ENCODE measurements at regions not wholly inside any gene's neighbourhood (a gene's known extent, or its start where the extent isn't known, plus 50 kb on each side); places are given as distances from the start of the nearest gene placed in this dataset.
A peak's percentile ranks its signal among the peaks of the same experiment; 100 is the strongest.

- Histone ChIP-seq H3K36me3 (replicated peaks in 1 of 2) (no peaks in the 10 kb centered on the region), H3K27ac (no peak overlapping the region), H3K4me1 (replicated peaks in 1 of 2) (no peaks in the 10 kb centered on the region), H3K9me3 (replicated peaks in 1 of 3) (no peaks in the 10 kb centered on the region), H3K4me3 (no peak overlapping the region), H3K27me3 (no peaks in the 10 kb centered on the region)
- 84 to 93% (median 90%) methylated on average over 5 of the region's 5 CpGs for WGBS, 4 donors
- TF ChIP-seq POLR2A (IDR thresholded peaks at IDR 0.05) = no peak
- no peak for TF ChIP-seq CTCF (IDR thresholded peaks at IDR 0.05)
- intact Hi-C loops (cut with DNase I) = loop anchor here in 1 of 2 donors (10.0 kb wide), 1 partner anchor 131 kb away; no protein-coding TSS in a partner anchor
- no peak for DNase-seq
Measured at GRCh38 chr2:47315475-47315874, 53.6 kb upstream of the EPCAM start.

DNA sequence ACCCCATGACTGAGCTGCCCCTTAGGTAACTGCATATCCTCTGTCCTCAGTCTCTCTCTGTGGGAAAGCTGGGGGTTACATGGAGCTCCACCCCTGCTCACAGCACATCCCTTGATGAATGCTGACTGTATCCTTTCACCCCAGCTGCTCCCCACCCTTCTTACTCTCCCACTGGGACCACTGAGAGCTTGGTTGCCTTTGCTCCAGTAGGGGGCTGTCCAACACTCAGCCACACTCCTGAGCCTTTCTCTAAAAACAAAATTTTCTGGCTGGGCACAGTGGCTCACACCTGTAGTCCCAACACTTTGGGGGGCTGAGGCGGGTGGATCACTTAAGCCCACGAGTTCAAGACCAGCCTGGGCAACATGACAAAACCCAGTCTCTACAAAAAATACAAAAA is 55.4 kb upstream of the EPCAM start:
- no peaks in the 10 kb centered on the region for H3K9me3 ChIP-seq (replicated peaks in 1 of 3)
- H3K27ac ChIP-seq = no peak overlapping the region
- H3K36me3 ChIP-seq (replicated peaks in 1 of 2) = no peaks in the 10 kb centered on the region
- no peak for DNase-seq
- intact Hi-C loops (cut with DNase I) = loop anchor here in 1 of 2 donors (10.0 kb wide), 1 partner anchor 129 kb away; no protein-coding TSS in a partner anchor
- WGBS, 4 donors = 60 to 94% (median 86%) methylated on average over 1 to 2 of the region's 2 CpGs
- TF ChIP-seq POLR2A (IDR thresholded peaks at IDR 0.05) (no peak), CTCF (IDR thresholded peaks at IDR 0.05) (no peak)
- no peak overlapping the region for H3K4me3 ChIP-seq
- H3K4me1 ChIP-seq (replicated peaks in 1 of 2) = peaks cover 0 to 4% of the 10 kb centered on the region in 2 donors
- H3K27me3 ChIP-seq = no peaks in the 10 kb centered on the region

DNA sequence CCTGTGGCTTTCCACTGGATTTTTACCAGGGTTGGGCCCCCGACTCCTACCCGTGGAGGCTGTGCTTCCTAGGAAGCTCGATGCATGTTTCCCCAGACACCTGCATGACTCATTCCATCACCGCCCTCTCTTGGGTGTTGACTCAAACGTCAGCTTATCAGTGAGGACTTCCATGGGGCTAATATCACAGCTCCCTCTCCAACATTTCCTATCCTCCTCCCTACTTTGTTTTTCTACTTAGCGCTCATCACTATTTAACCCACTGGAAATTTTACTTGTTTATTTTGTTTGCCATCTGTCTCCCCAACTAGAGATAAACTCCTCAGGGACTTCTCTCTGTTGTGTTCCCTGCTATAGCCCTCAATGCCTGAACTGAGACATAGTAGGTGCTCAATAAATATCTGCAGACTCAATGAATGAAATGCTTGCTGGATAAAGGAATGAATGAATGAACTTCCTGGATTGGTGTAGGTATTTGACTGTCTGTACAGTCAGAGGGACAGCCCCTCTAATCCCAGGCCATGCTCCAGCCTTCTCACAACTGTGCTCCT is 55.9 kb upstream of the EPCAM start:
- WGBS, 4 donors = 68 to 70% (median 69%) methylated on average over 6 of the region's 6 CpGs
- no peak overlapping the region for H3K27ac ChIP-seq

GRCh38 chr2:47312491-47312850 is 56.6 kb upstream of the EPCAM start:
- Histone ChIP-seq H3K27ac (no peak overlapping the region), H3K4me1 (replicated peaks in 1 of 2) (peaks cover 0 to 4% of the 10 kb centered on the region in 2 donors), H3K36me3 (replicated peaks in 1 of 2) (no peaks in the 10 kb centered on the region), H3K9me3 (replicated peaks in 1 of 3) (no peaks in the 10 kb centered on the region), H3K4me3 (no peak overlapping the region), H3K27me3 (no peaks in the 10 kb centered on the region)
- intact Hi-C loops (cut with DNase I) = loop anchor here in 1 of 2 donors (10.0 kb wide), 1 partner anchor 128 kb away; no protein-coding TSS in a partner anchor
- peak in 1 of 7 donors; percentile 56 for DNase-seq
- TF ChIP-seq CTCF (IDR thresholded peaks at IDR 0.05) (no peak), POLR2A (IDR thresholded peaks at IDR 0.05) (no peak)
- 82 to 100% (median 90%) methylated on average over 1 of the region's 1 CpG for WGBS, 4 donors

More for the DNA sequence above, 55.9 kb upstream of the EPCAM start:
- TF ChIP-seq POLR2A (IDR thresholded peaks at IDR 0.05) (no peak), CTCF (IDR thresholded peaks at IDR 0.05) (no peak)
- no peak for DNase-seq
- no peaks in the 10 kb centered on the region for H3K36me3 ChIP-seq (replicated peaks in 1 of 2)
- intact Hi-C loops (cut with DNase I) = loop anchor here in 1 of 2 donors (10.0 kb wide), 1 partner anchor 128 kb away; no protein-coding TSS in a partner anchor
- H3K4me1 ChIP-seq (replicated peaks in 1 of 2) = peaks cover 0 to 4% of the 10 kb centered on the region in 2 donors
- H3K4me3 ChIP-seq = no peak overlapping the region
- H3K27me3 ChIP-seq = no peaks in the 10 kb centered on the region
- no peaks in the 10 kb centered on the region for H3K9me3 ChIP-seq (replicated peaks in 1 of 3)

Data from adrenal gland (tissue), 9 donors.